Raji (cell line): ENCODE measurements at regions not wholly inside any gene's neighbourhood (a gene's known extent, or its start where the extent isn't known, plus 50 kb on each side); places are given as distances from the start of the nearest gene placed in this dataset.

Source experiments
- POLR2A ChIP-seq: IDR thresholded peaks from 2 replicates; pipeline ENCODE4 v1.6.1; 2011; ENCODE audit warnings: low read depth, low read length, control low read depth; ENCODE audit not compliant: insufficient read depth

DNA sequence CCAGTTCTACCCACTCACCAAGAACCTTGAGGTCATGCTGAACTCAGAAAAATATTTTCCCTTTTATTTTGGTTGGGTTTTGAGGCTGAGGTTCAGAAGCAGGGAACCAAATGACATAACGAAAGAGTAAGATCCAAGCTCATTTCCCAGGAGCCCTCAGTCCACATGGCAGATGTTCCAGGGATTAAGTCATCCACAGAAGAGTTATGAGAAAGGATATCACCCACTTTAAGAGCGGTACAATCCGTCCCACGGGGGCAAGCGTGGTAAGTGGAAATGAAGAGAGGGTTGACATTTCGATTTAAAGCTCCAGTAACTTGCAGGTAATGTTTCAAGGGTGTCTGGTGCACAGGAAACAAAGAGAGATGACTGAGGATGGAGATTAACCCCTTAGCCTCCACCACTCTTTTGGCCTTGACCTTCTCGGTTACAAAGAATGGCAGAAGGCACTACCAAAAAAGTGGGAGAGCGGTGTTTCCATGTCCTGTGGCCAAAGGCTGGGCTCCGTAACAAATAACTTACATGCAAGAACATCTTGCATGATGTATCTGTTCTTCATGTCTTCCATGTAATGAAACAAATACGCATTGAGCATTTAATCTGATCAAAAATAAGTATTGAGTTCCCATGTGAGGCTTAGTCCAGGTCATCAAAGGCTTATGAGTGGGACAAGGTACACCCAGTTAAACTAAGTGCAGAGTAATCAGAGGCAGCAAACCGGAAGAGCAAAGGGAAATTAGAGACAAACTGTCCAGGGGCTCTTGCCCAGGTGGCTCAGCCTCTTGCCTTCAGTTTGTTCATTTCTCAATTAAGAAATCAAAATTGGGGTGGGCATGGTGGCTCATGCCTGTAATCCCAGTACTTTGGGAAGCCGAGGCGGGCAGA lies 241.4 kb downstream of the TOMM20 start:
- no peak for TF ChIP-seq POLR2A

DNA sequence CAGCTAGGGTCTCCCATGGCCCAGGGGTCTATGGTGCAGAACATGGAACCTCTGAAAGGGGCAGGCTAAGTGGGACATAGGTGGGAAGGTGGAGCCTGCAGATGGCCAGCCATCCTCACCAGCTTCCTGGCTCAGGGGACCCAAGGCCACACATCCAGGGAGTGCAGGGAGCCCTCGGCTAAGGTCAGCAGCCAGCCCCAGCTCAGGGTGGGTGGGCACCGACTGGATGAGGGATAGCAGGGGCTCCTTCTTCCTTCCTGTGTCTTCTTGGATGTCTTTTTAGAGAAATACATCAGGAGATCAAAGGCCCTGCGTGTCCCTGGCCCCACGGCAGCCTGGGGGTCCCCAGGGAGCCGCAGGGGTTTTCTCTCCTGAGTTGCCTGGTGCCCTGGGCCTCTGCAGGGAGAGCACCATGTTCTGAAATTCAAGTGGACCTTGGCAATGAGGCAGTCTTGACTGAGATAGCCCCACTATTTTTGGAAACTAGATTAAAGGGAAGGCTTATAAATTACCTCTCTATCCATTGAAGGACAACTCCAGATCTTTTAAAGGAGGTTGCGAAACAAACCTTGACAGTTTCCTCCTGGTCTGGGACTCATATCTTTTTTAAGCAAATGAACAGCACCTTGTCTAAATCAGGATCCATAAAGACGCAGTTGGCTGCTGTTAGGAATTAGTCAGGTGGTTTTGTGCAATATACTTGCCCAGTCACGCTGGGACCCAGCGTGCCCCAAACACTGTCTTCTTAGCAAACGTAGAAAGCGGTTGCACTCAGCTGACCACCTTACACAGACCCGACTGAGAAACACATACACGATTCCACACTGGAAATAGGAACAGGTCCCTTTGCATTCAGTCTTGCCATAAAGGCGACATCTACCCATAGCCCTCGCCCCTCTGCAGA lies 242.3 kb downstream of the TOMM20 start:
- TF ChIP-seq POLR2A, result no peak

DNA sequence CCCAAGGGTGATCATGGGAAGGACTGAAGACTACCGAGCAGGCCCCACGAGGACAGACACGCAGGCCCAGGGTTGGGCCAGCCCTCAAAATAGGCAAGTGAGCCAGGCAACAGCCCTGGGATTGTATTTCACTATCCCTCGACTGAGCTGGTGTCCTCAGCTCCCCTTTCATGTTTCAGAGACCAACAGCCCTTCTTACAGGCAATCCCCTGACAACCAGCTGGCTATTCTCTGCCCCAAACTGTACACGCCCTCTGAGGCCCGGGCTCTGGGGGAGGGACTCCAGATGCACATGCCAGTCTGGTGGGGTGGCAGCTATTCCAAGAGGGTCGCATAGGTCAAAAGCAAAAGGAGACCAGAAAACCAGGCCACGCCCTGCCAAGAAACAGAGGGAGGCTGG lies 243.0 kb downstream of the TOMM20 start:
- TF ChIP-seq POLR2A, result no peak

DNA sequence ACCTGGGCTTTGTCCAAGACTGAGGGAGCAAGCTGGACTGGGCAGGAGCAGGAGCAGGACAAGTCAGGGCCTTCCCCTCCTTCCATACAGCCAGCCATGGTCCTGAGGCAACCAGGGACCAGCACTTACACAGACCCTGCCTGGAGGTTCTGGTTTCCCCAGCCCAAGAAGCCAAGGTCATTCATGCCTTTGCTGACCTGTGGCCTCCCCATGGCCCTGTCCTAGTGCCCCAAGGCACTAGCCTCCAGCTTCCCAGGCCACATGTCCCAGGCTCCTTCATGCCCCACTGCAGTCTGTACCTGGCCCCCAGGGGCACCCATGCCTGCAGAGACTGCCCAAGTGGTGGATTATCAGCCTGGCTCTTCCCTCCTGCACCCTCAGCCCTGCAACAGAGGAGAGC lies 243.9 kb downstream of the TOMM20 start:
- no peak for TF ChIP-seq POLR2A

DNA sequence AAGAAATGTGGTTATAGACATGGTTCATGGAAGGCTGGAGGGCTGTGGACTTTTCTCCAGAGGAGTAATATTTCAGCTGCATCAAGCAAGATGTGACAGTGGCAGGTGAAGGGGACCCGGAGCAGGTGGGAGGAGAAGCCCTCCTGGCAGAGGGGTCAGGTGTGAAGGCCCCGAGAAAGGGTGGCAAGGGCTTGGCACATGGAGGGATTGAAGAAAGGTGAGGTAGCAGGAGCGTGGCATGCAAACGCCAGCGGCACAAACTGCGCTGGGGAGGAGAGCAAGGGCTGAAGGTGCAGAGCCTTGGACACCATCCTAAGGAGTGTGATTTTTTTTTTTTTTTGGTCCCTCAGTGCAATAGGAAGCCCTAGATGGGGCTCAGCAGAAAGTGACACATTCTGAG lies 244.6 kb downstream of the TOMM20 start:
- no peak for TF ChIP-seq POLR2A

DNA sequence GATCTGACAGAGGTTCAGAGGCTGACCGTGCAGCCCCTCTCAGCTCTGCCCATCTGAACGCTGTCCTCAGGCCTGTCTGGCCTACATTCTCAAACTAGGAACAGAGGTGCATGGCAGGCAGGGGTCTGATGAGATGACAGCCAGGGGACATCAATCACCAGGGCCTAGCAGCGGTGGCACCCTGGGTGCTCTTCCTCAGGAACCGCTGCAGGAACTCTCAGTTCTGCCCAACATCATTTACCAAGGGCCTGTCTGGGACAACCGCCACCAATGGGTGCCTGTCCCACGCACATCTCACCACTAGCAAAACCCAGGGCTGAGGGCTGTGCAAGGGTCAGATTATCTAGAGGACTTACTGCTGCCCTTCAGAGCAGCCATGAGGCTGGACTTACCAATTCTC lies 245.7 kb downstream of the TOMM20 start:
- TF ChIP-seq POLR2A, result no peak

DNA sequence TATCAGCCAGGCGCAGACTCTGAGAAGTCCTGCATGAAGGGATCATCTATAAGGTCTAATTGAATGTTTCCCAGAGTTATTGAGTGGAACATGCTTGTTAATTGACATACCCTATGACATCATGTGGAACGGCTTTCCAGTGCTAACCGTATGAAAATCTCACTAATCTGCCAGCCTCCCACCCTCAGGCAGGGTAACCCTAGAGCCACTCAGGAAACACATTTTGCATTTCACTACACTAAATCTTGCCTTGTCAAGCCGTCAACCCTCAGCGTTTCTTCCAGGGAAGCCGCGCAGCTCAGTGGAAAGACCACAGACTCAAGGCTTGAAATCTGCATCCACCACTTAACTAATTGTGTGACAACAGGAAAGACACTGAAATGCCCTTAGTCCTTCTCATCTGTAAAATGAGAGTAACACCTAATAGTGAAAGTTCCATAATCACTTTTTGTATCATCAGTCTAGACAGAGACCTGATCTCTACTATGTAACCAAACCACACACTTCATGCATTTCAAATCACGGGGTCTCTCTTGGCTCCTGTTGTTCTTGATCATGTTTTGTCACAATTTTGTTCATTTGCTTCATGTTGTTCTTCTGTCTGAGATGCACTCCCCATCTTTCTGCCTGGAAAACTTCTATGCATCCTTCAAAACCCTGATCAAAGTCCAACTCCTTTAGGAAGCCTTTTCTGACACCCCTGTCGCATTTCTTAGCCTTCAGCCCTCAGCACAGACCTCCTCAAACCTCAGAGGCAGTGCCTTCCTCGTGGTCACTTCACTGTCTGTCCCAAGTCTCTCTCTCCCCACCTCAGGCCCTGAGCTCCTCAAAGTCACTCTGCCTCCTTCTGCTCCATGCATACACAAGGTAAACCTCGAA lies 246.5 kb downstream of the TOMM20 start:
- TF ChIP-seq POLR2A, result no peak

DNA sequence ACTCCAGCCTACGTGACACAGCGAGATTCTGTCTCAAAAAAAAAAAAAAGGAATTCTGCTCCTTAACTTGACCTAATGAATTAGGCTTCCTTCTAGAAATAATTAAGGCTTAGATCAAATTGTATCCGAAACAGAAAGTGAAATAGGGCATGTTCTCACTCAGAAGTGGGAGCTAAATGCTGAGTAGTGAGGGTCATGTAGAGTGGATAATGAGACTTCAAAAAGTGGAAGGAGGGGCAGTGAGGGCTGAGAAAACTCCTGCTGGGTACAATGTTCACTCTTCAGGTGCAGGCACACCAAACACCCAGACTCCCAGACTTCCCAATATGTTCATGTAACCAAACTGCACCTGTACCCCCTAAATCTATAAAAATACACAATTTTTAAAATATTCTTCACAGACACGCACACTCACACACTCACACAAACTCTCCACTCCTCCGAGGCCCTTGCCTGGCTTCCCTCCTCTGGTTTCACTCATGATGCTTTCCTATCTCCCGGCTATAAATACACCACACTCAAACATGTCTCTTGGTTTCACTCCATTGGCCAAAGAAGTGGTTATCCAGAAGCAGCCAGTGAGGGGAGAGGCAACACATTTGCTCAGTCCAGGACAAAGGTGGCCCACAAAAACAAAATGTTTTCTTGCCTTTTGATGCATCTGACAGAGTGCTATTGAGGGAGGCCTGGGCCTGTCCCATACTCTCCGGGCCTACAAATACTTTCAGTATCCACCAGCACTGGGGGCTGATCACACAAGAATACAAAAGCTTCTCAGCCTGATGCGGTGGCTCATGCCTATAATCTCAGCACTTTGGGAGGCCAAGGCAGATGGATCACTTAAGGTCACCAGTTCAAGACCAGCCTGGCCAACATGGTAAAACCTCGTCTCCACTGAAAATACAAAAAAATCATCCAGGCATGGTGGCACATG lies 249.2 kb downstream of the TOMM20 start:
- TF ChIP-seq POLR2A, result no peak

DNA sequence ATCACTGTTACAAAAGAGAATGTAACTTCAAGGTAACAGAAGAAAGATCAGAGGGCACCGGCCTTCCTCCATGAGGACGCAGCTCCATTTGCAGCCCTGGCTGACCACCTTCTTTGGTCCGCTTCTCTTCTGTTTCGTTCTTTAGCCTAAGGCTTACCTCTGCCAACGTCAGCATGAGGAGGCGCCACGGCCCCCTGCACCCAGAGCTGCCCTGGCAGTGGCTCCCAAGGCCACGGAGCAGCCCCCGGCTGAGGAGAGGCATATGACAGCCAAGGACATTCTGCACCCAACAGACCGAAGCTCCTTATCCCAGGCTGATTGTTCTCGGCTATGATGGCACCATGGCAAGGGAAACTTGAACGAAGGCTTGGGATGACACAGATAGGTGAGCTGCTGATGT lies 250.3 kb downstream of the TOMM20 start:
- no peak for TF ChIP-seq POLR2A

DNA sequence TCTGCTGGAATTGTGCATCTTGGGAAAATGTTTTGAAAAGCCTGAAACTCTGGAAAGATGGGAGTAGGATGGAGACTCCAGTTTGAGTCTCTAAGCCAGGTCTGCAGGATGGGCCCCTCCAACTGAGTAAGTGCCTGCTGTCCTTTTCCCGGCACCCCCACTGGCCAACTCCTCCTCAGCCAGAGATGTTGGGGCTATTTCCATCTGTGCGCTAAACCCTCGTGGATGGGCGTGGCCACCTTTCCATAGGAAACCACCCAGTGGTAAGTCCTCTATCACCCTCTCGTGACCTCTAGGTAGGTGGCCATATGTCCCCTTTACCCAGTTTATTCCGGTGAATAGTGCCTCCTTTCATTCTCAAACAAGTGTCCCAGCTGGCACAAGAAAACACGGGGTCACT lies 250.9 kb downstream of the TOMM20 start:
- TF ChIP-seq POLR2A, result no peak

DNA sequence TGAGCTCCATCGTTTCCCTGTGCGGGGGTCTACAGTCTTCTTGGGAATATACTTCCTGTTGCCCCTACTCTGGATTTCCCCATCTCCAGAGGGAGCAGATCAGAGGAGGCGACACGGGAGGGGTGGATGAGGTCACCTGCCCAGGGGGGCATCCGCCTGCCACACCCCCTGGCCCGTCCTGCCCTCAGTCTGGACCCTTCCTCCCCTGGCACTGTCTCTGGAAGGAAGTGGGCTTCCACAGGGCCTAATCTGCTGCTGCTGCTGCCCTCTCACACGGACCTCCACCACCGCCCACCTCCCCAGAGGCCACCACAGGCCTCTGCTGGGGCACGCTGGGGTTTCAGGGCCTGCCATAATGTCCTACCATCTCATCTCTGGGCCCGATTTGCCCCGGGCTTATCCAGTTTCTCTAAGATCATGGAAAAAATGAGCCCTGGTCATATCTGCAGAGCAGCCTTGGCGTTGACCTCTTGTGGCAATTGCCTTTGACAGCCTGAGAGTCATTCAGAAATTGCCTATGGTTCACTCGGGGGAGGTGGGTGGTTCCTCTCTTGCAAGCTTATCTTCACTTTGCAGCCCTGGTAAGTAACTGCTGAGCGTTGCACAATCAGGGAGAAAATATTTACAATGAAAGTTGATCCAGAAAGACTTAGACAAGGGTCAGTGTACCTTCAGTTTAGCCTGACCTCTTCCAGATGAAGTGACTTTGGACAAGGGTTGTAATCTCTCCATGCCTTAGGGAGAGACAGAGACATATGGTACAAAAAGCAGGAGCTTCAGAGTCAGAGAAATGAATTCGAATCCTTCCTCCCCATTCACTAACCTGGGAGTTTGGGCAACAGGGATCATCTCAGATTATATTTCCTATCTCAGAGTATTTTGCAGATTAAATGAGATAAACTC lies 252.4 kb downstream of the TOMM20 start:
- TF ChIP-seq POLR2A, result no peak

DNA sequence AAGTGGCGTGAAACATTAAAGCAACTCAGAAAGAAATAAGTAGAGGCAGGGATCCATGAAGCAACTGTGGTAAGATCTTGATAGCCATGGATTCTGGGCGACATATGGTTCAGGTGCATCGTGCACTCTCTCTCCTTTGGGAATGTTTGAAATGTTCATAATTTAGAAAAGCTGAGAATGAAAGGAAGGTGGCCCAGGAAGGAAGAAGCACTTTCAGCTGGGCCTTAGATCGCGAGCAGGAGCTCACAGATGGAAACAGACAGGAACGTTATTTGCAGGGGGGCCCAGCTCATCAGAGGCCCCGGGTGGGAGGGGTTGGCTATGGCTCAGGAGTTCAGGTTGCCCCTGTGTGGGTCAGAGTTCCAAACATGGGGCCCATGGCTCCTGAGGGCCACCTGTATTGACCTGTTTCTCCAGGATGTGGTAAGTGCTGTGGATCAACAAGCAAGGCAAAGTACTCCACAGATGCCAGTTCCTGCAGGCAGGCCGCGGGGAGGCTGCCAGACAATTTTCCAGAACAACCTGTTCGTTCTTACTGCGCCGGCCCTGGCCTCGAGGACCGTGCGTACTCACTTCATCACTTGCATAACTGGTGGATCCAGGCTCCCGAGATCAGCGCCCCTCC lies 253.2 kb downstream of the TOMM20 start:
- no peak for TF ChIP-seq POLR2A

DNA sequence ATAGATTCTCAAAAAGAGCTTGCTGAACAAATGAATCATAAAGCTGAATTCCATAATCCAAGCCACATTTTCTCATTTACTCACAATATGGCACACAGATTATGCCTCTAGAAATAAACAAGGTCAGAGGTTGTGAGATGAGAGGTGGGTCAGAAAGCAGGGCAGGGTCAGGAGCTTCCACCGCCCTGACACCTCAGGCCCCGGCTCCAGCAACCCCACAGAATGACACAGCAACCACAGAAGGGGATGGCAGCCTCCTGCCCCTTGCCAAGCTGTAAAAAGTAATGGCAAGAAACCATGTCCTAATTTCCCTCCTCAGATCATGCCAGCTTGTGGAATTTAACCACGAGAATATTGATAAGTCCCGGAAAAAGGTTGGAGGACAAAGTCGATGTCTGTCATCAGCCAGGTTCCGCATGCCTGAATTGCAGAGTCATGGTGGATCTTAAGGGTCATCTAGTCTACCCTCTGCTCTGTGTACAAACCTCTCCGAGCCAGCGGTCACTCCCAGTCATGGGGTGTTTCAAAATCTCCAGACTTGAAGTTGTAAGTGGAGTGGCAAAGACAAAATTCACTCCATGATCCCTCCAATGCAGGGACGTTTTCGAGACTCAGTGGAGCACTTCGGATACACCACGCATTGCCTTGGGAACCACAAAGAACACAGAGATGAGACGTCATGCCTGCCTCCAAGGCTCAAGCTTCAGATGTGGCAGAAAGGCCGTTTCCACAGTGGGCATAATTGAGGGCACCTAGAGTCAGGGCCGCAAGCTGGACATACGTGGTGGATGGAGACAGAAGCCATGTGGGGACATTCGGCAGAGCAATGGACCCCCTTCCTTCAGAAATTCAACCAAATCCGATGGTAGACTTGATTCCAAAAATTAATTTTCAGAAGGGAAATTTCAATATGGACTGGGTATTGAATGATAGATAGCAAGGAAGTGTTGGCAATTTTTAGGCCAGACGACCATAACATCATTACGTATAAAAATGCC lies 254.0 kb downstream of the TOMM20 start:
- TF ChIP-seq POLR2A, result no peak
